ENCODE measurements at regions not wholly inside any gene's neighbourhood (a gene's known extent, or its start where the extent isn't known, plus 50 kb on each side); places are given as distances from the start of the nearest gene placed in this dataset.

- TF ChIP-seq EZH2 (IDR thresholded peaks at IDR 0.05; ENCODE audit: borderline replicate concordance, low read length) (no peak), CTCF (conservative IDR thresholded peaks at IDR 0.05 in 1 of 2, IDR thresholded peaks at IDR 0.05 in 1 of 2; ENCODE audit: extremely low read depth in 1 of 2, insufficient read depth in 1 of 2, low read depth in 1 of 2, low read length in 2 of 2) (no peak)
Measured at GRCh38 chr4:174018236-174018635, 265.2 kb downstream of the FBXO8 start.

Measured in mammary epithelial cell (primary cell).